ENCODE measurements at regions not wholly inside any gene's neighbourhood (a gene's known extent, or its start where the extent isn't known, plus 50 kb on each side); places are given as distances from the start of the nearest gene placed in this dataset.

DNA sequence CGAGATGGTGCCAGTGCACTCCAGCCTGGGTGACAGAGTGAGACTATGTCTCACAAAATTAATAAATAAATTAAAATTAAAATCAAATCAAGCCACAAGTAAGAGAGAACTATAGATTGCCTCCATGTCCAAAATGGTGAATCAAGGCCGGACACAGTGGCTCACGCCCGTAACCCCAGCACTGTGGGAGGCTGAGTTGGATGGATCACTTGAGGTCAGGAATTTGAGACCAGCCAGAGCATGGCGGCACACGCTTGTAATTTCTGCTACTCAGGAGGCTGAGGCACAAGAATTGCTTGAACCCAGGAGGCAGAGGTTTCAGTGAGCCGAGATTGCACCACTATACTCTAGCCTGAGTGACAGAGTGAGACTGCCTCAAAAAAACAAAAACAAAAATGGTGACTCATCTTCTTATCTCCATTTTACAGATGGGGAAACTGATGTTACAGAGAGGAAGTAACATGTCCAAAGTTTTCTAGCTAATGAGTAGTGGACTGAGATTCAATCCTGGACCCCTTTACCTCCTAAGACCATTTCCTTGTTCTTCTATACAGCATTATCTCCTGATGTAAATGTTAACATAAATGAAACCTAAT, 99.0 kb upstream of the HNRNPU start:
- Mint-ChIP-seq H3K27ac (no peak overlapping the region), H3K27me3 (no peaks in the 10 kb centered on the region), H3K36me3 (no peaks in the 10 kb centered on the region), H3K4me3 (peak overlapping the region; percentile 46), H3K9me3 (ENCODE audit: low read depth) (no peaks in the 10 kb centered on the region), H3K4me1 (ENCODE audit: low read depth) (peaks cover 16% of the 10 kb centered on the region)

DNA sequence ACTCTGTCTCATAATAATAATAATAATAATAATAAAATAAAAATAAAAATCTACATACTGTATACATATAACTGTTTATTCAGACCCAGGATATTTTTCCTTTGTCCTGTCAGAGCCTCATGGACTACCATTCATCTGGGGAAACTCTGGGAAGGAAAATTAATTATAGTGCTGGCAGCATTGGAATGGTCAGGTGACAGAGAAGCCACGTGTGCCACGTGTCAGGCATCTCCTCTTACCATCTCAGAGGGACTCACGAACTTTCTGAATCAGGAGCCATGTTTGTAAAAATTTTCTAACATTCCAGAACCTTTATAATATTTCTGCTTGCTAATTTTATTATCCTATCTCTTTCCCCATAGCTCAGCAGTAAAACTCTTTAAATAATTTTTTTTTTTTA, 97.8 kb upstream of the HNRNPU start:
- no peaks in the 10 kb centered on the region for H3K27me3 Mint-ChIP-seq
- H3K4me3 Mint-ChIP-seq: no peak overlapping the region
- no peak overlapping the region for H3K27ac Mint-ChIP-seq
- no peaks in the 10 kb centered on the region for H3K9me3 Mint-ChIP-seq (ENCODE audit: low read depth)
- H3K36me3 Mint-ChIP-seq: no peaks in the 10 kb centered on the region
- peaks cover 12% of the 10 kb centered on the region for H3K4me1 Mint-ChIP-seq (ENCODE audit: low read depth)

DNA sequence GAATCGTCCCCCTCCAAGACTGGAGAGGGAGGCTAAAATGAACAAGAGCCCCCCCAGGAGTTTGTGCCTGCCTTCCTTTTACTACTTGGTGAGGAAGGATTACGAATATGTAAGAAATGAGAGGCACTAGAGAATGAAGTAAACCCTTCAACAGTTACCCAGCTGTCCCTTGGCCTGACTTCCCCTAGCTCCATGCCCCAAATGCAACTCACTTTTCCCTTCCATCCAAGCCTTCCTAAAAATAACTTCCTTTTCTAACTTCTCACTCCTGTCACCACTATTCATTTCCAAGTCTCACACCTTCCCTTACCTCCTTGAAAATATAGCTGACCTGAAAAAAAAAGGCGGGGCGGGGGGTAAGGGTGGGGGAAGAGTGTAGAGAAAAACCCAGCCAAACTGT, 96.6 kb upstream of the HNRNPU start:
- Mint-ChIP-seq H3K4me3 (no peak overlapping the region), H3K9me3 (ENCODE audit: low read depth) (no peaks in the 10 kb centered on the region), H3K27ac (no peak overlapping the region), H3K4me1 (ENCODE audit: low read depth) (peaks cover 12% of the 10 kb centered on the region), H3K27me3 (no peaks in the 10 kb centered on the region), H3K36me3 (no peaks in the 10 kb centered on the region)

DNA sequence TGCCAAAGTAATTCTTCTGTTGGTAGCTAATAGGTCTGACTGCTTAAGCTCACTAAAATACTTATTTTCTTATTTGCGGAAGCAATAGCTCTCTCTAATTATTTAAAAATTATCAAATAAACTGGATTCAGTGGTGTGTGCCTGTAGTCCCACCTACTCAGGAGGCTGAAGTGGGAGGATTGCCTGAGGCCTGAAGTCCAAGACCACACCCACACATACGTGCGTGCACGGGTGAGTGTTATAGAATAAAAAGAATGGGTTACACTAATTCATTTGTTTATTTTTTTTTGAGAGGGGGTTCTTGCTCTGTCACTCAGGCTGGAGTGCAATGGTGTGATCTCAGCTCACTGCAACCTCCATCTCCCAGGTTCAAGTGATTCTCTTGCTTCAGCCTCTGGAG, 94.2 kb upstream of the HNRNPU start:
- H3K36me3 Mint-ChIP-seq: no peaks in the 10 kb centered on the region
- H3K27me3 Mint-ChIP-seq: no peaks in the 10 kb centered on the region
- no peaks in the 10 kb centered on the region for H3K9me3 Mint-ChIP-seq (ENCODE audit: low read depth)
- H3K4me3 Mint-ChIP-seq: no peak overlapping the region
- no peak overlapping the region for H3K27ac Mint-ChIP-seq
- peaks cover 2% of the 10 kb centered on the region for H3K4me1 Mint-ChIP-seq (ENCODE audit: low read depth)

DNA sequence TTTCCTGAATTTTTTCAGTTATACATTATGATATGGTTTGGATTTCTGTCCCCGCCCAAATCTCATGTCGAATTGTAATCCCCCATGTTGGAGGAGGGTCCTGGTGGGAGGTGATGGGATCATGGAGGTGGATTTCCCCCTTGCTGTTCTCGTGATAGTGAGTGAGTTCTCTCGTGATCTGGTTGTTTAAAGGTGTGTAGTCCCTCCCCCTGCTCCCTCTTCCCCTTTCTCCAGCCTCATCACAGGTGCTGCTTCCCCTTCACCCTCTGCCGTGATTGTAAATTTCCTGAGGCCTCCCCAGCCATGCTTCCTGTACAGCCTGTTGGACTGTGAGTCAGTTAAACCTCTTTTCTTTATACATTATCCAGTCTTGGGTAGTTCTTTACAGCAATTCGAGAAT, 93.2 kb upstream of the HNRNPU start:
- H3K9me3 Mint-ChIP-seq (ENCODE audit: low read depth): no peaks in the 10 kb centered on the region
- H3K4me3 Mint-ChIP-seq: no peak overlapping the region
- no peaks in the 10 kb centered on the region for H3K27me3 Mint-ChIP-seq
- H3K27ac Mint-ChIP-seq: no peak overlapping the region
- H3K4me1 Mint-ChIP-seq (ENCODE audit: low read depth): no peaks in the 10 kb centered on the region
- no peaks in the 10 kb centered on the region for H3K36me3 Mint-ChIP-seq

DNA sequence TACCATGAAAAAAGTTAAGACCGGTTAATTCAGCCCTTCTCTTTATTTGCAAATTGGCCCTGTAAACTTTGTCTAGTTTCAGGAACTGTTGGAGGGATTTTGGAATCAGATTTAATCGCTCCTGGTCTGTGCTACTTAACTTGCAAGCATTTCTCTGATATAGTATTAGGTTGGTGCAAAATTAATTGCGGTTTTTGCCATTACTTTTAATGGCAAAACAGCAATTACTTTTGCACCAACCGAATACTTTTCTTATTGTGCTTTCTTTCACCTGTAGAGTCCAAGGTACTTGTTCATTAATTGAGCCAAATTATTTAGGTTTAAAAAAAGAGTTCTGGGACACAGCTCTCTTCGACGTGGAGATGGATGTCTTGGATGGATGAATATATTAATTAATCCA, 92.8 kb upstream of the HNRNPU start:
- Mint-ChIP-seq H3K36me3 (no peaks in the 10 kb centered on the region), H3K27ac (no peak overlapping the region), H3K4me1 (ENCODE audit: low read depth) (no peaks in the 10 kb centered on the region), H3K4me3 (no peak overlapping the region), H3K9me3 (ENCODE audit: low read depth) (no peaks in the 10 kb centered on the region), H3K27me3 (no peaks in the 10 kb centered on the region)

DNA sequence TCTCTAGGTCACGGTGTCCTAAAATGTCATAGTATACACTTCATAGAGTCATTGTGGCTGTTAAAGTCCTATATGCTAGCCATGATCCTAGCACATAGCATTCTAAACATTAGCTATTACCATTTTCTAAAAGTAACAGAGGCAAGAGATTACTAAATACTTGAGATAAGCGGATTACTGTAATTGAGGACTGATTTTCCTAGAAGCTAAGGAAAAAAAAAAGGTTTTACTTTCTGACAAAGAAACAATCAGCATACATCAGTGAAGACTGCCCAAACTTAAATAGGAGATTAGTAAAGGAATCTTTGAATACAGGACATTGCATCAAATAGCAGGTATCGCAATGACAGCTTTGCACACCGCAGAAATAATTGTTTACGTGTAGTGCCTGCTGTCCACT, 91.3 kb upstream of the HNRNPU start:
- H3K4me3 Mint-ChIP-seq: no peak overlapping the region
- no peaks in the 10 kb centered on the region for H3K4me1 Mint-ChIP-seq (ENCODE audit: low read depth)
- H3K27me3 Mint-ChIP-seq: no peaks in the 10 kb centered on the region
- no peak overlapping the region for H3K27ac Mint-ChIP-seq
- no peaks in the 10 kb centered on the region for H3K36me3 Mint-ChIP-seq
- H3K9me3 Mint-ChIP-seq (ENCODE audit: low read depth): no peaks in the 10 kb centered on the region

DNA sequence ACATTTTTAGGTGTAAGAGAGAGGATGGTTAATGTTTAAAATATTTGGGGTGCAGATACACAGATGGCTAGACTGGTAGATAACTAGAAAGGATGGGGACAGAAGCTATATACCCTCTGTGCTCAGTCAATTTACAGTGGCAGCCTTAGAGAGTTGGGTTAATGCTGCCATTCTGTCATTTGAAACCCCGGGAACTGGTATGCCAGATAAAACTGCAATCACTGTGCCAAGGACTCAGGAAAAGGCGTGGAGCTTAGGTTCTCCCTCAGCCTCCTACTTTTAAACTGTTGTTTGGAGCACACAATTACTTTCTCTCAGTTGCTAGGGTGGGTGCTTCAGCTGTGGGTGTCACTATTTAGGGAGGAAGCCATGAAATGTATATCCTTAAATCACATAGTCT, 90.0 kb upstream of the HNRNPU start:
- no peak overlapping the region for H3K27ac Mint-ChIP-seq
- no peaks in the 10 kb centered on the region for H3K9me3 Mint-ChIP-seq (ENCODE audit: low read depth)
- no peaks in the 10 kb centered on the region for H3K36me3 Mint-ChIP-seq
- no peaks in the 10 kb centered on the region for H3K4me1 Mint-ChIP-seq (ENCODE audit: low read depth)
- no peak overlapping the region for H3K4me3 Mint-ChIP-seq
- no peaks in the 10 kb centered on the region for H3K27me3 Mint-ChIP-seq

DNA sequence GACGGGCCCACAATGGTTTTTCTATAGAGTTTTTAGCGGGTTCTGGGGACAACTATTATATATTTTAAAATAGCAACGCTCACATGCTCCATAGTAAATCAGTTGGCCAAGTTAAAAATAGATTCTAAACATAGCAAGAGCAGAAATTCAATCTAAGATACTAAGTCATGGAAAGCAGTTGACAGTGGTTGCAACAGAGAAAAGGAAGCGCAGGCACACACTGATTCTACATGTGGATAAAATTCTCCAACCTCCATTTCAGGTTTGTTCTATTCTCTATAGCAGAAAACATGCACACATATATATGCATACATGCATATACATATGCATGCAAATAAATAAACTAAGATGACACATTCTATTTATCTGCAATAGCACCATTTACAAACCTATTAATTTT, 89.6 kb upstream of the HNRNPU start:
- Mint-ChIP-seq H3K27ac (no peak overlapping the region), H3K9me3 (ENCODE audit: low read depth) (no peaks in the 10 kb centered on the region), H3K4me1 (ENCODE audit: low read depth) (no peaks in the 10 kb centered on the region), H3K4me3 (no peak overlapping the region), H3K27me3 (no peaks in the 10 kb centered on the region), H3K36me3 (no peaks in the 10 kb centered on the region)

DNA sequence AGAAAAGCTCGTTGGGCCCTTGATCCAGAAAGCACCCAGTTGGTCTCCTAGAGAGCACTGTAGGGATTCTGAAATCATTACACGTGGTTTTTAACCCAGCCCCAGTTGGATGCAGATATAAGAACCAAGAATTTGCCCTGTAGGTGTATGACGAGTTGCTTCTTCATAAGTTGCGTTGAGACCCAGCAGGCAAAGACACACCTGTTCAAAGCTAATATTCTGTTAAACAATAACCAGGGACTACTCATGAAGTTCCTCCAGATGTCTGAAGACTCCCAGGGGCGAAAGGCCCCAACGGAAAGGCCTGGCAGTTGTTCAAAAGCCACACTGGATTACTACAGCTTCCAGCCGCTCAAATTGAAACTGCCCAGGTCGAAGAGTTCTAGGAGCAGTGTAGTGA, 88.6 kb upstream of the HNRNPU start:
- Mint-ChIP-seq H3K4me3 (no peak overlapping the region), H3K4me1 (ENCODE audit: low read depth) (no peaks in the 10 kb centered on the region), H3K36me3 (no peaks in the 10 kb centered on the region), H3K27ac (no peak overlapping the region), H3K27me3 (no peaks in the 10 kb centered on the region), H3K9me3 (ENCODE audit: low read depth) (no peaks in the 10 kb centered on the region)

DNA sequence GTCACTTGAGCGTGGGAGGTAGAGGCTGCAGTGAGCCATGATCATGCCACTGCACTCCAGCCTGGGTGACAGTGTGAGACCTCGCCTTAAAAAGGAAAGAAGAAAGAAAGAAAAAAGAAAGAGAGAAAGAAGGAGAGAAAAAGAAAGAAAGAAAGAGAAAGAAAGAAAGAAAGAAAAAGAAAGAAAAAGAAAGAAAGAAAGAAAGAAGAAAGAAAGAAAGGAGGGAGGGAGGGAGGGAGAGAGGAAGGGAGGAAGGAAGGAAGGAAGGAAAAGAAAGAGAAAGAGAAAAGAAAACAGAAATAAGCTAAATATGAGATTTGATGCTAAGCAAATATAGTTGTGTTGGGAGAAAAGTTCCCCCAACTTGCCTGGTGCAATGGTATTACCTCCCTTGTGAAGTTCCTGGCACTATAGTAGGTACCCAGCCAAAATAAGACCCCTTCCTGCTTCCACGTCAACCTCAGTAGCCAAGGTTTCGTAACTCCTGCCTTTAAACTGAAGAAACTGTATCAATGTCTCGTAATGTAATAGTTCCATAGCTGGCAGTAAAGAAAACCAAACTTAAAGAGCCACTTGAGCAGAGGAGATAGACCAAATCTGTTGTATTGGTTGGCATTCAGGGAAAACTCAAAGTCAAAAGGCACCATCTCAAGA, 88.1 kb upstream of the HNRNPU start:
- H3K36me3 Mint-ChIP-seq: no peaks in the 10 kb centered on the region
- no peak overlapping the region for H3K4me3 Mint-ChIP-seq
- no peaks in the 10 kb centered on the region for H3K27me3 Mint-ChIP-seq
- no peaks in the 10 kb centered on the region for H3K4me1 Mint-ChIP-seq (ENCODE audit: low read depth)
- H3K27ac Mint-ChIP-seq: no peak overlapping the region
- H3K9me3 Mint-ChIP-seq (ENCODE audit: low read depth): no peaks in the 10 kb centered on the region

DNA sequence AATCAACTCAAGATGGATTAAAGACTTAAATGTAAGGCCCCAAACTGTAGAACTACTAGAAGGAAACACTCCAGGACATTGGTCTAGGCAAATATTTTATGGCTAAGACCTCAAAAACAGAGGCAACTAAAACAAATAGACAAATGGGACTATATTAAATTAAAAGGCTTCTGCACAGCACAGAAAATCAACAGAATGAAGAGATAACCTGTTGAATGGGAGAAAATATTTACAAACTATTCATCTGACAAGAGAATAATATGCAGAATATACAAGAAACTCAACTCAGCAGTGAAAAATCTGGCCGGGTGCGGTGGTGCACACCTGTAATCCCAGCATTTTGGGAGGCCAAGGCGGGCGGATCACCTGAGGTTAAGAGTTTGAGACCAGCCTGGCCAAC, 84.1 kb upstream of the HNRNPU start:
- H3K36me3 Mint-ChIP-seq: no peaks in the 10 kb centered on the region
- no peaks in the 10 kb centered on the region for H3K9me3 Mint-ChIP-seq (ENCODE audit: low read depth)
- no peak overlapping the region for H3K4me3 Mint-ChIP-seq
- H3K4me1 Mint-ChIP-seq (ENCODE audit: low read depth): peaks cover 1% of the 10 kb centered on the region
- no peaks in the 10 kb centered on the region for H3K27me3 Mint-ChIP-seq
- H3K27ac Mint-ChIP-seq: no peak overlapping the region

DNA sequence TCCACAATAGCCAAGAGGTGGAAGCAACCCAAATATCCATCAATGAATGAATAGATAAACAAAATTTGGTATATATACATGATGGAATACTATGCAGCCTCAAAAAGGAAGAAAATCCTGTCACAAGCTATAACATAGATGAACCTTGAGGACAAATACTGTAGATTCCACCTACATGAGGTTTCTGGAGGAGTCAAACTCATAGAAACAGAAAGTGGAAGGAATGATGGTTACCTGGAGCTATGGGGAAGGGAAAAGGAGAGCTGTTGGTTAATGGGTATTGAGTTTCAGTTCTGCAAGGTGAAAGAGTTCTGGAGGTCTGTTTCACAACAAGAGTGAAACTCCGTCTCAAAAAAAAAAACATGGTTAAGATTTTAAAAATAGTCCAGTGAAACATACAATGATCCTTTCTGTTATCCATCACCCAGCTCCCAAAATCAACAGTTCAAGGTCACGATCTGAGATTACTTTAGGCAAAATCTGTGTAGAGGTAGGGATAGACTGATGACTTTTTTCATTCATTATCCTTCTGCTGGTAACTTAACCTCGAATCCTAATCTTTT, 80.8 kb upstream of the HNRNPU start:
- H3K9me3 Mint-ChIP-seq (ENCODE audit: low read depth): no peaks in the 10 kb centered on the region
- H3K4me3 Mint-ChIP-seq: no peak overlapping the region
- peaks cover 1% of the 10 kb centered on the region for H3K4me1 Mint-ChIP-seq (ENCODE audit: low read depth)
- no peak overlapping the region for H3K27ac Mint-ChIP-seq
- H3K27me3 Mint-ChIP-seq: no peaks in the 10 kb centered on the region
- no peaks in the 10 kb centered on the region for H3K36me3 Mint-ChIP-seq

DNA sequence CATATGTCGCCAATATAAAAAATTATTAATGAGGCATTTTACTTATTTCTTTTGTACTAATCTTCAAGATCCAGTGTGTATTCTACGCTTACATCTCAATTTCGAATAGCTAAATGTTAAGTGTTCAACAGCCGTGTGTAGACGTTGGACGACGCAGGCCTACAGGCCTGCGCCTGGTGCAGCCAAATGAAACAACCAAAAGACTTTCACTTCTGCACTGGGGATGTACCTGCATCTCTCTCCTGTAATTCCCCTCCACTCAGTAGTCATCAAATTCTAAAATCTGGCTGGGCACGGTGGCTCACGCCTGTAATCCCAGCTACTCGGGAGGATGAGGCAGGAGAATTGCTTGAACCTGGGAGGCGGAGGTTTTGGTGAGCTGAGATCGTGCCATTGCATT, 76.8 kb upstream of the HNRNPU start:
- Mint-ChIP-seq H3K9me3 (ENCODE audit: low read depth) (no peaks in the 10 kb centered on the region), H3K36me3 (no peaks in the 10 kb centered on the region), H3K4me3 (no peak overlapping the region), H3K27me3 (no peaks in the 10 kb centered on the region), H3K27ac (no peak overlapping the region), H3K4me1 (ENCODE audit: low read depth) (peaks cover 1% of the 10 kb centered on the region)

DNA sequence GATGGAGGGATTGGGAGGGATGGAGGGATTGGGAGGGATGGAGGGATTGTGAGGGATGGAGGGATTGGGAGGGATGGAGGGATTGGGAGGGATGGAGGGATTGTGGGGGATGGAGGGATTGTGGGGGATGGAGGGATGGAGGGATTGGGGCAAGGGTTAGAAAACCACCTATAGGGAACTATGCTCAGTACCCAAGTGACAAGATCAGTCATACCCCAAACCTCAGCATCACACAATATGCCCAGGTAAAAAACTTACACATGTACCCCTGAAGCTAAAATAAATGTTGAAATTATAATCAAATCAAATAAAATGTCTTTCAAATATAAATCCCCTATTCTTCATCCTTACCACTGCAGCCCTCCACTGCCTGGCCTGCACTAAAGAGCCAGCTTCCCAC, 72.8 kb upstream of the HNRNPU start:
- Mint-ChIP-seq H3K4me3 (no peak overlapping the region), H3K9me3 (ENCODE audit: low read depth) (no peaks in the 10 kb centered on the region), H3K4me1 (ENCODE audit: low read depth) (no peaks in the 10 kb centered on the region), H3K27ac (no peak overlapping the region), H3K27me3 (no peaks in the 10 kb centered on the region), H3K36me3 (no peaks in the 10 kb centered on the region)
